Nephron (organoid): ENCODE measurements at regions not wholly inside any gene's neighbourhood (a gene's known extent, or its start where the extent isn't known, plus 50 kb on each side); places are given as distances from the start of the nearest gene placed in this dataset.

Experiments used
- H3K27ac Mint-ChIP-seq, 3 experiments: 2 replicates each; pipeline ENCODE4 v1.8.0; 2020; ENCODE audit warnings: mixed read lengths in 3 of 3, mild to moderate bottlenecking in 2 of 3, moderate library complexity in 1 of 3
- H3K27me3 Mint-ChIP-seq: 2 replicates; pipeline ENCODE4 v1.8.0; 2021; ENCODE audit warnings: low read depth, mild to moderate bottlenecking, moderate library complexity, mixed read lengths
- H3K36me3 Mint-ChIP-seq: 2 replicates; pipeline ENCODE4 v1.8.0; 2020; ENCODE audit warnings: low read depth, mixed read lengths
- H3K4me1 Mint-ChIP-seq: 2 replicates; pipeline ENCODE4 v1.8.0; 2020; ENCODE audit warnings: mixed read lengths
- H3K4me3 Mint-ChIP-seq, 3 experiments: 2 replicates each; pipeline ENCODE4 v1.8.0; 2020; ENCODE audit warnings: mild to moderate bottlenecking in 3 of 3, mixed read lengths in 3 of 3, moderate library complexity in 2 of 3
- H3K9me3 Mint-ChIP-seq: 2 replicates; pipeline ENCODE4 v1.8.0; 2020; ENCODE audit warnings: mixed read lengths
- CTCF ChIP-seq, 3 experiments: fragments of 200-600 bp; sonication (generic); IDR thresholded peaks; one replicate each; pipeline ENCODE4 v1.5.0; 2021; ENCODE audit warnings: antibody characterized with exemption in 3 of 3; ENCODE audit not compliant: unreplicated experiment in 3 of 3

- Mint-ChIP-seq H3K27me3 (peaks cover 4% of the 10 kb centered on the region), H3K4me1 (no peaks in the 10 kb centered on the region)
Measured at GRCh38 chr4:14518136-14518535, 484.1 kb upstream of the CPEB2 start.

GRCh38 chr4:14520171-14520570, 482.1 kb upstream of the CPEB2 start:
- Mint-ChIP-seq H3K4me1 (no peaks in the 10 kb centered on the region), H3K27me3 (no peaks in the 10 kb centered on the region), H3K9me3 (no peaks in the 10 kb centered on the region)

More at GRCh38 chr4:14518136-14518535, 484.1 kb upstream of the CPEB2 start:
- TF ChIP-seq CTCF (IDR thresholded peaks at IDR 0.05; ENCODE audit: unreplicated experiment in 3 of 3): no peak
- no peaks in the 10 kb centered on the region for H3K9me3 Mint-ChIP-seq
- H3K4me3 Mint-ChIP-seq: no peak overlapping the region
- no peak overlapping the region for H3K27ac Mint-ChIP-seq
- no peaks in the 10 kb centered on the region for H3K36me3 Mint-ChIP-seq

GRCh38 chr4:14524276-14524675, 478.0 kb upstream of the CPEB2 start:
- Mint-ChIP-seq H3K27me3 (no peaks in the 10 kb centered on the region), H3K4me3 (no peak overlapping the region), H3K9me3 (no peaks in the 10 kb centered on the region), H3K4me1 (no peaks in the 10 kb centered on the region), H3K27ac (no peak overlapping the region), H3K36me3 (no peaks in the 10 kb centered on the region)
- no peak for TF ChIP-seq CTCF (IDR thresholded peaks at IDR 0.05; ENCODE audit: unreplicated experiment in 3 of 3)

More at GRCh38 chr4:14520171-14520570, 482.1 kb upstream of the CPEB2 start:
- H3K36me3 Mint-ChIP-seq: no peaks in the 10 kb centered on the region
- H3K4me3 Mint-ChIP-seq: no peak overlapping the region
- no peak for TF ChIP-seq CTCF (IDR thresholded peaks at IDR 0.05; ENCODE audit: unreplicated experiment in 3 of 3)
- H3K27ac Mint-ChIP-seq: no peak overlapping the region

- H3K27ac Mint-ChIP-seq: no peak overlapping the region
- H3K36me3 Mint-ChIP-seq: no peaks in the 10 kb centered on the region
- no peaks in the 10 kb centered on the region for H3K27me3 Mint-ChIP-seq
- no peaks in the 10 kb centered on the region for H3K4me1 Mint-ChIP-seq
- H3K9me3 Mint-ChIP-seq: no peaks in the 10 kb centered on the region
- TF ChIP-seq CTCF (IDR thresholded peaks at IDR 0.05; ENCODE audit: unreplicated experiment in 3 of 3): no peak
- no peak overlapping the region for H3K4me3 Mint-ChIP-seq
Measured at GRCh38 chr4:14528918-14529317, 473.4 kb upstream of the CPEB2 start.

GRCh38 chr4:14529653-14530052, 472.6 kb upstream of the CPEB2 start:
- no peak overlapping the region for H3K27ac Mint-ChIP-seq
- H3K36me3 Mint-ChIP-seq: no peaks in the 10 kb centered on the region

More at GRCh38 chr4:14529653-14530052, 472.6 kb upstream of the CPEB2 start:
- H3K4me1 Mint-ChIP-seq: no peaks in the 10 kb centered on the region
- no peaks in the 10 kb centered on the region for H3K27me3 Mint-ChIP-seq
- no peak overlapping the region for H3K4me3 Mint-ChIP-seq
- no peaks in the 10 kb centered on the region for H3K9me3 Mint-ChIP-seq
- TF ChIP-seq CTCF (IDR thresholded peaks at IDR 0.05; ENCODE audit: unreplicated experiment in 3 of 3): no peak
